Jurkat, Clone E6-1 (cell line): ENCODE measurements at regions not wholly inside any gene's neighbourhood (a gene's known extent, or its start where the extent isn't known, plus 50 kb on each side); places are given as distances from the start of the nearest gene placed in this dataset.
"Not testable (repeated sequence)": the region's sequence is repeated elsewhere in the genome, so short reads cannot be mapped to it uniquely, and the experiment has no call there.

ENCODE experiments used
- DNase-seq: peaks from one replicate; pipeline ENCODE4 v3.0.0-alpha.2; 2011; ENCODE audit warnings: low read depth, low spot score
- H3K4me3 ChIP-seq: 2 replicates; pipeline ENCODE4 v1.5.1; 2011; ENCODE audit warnings: mild to moderate bottlenecking, low read length, control low read depth, moderate library complexity

- H3K4me3 ChIP-seq: no peak overlapping the region
- no peak for DNase-seq
Measured at GRCh38 chr4:58465031-58465430, 1354.8 kb upstream of the IGFBP7 start.

- no peak overlapping the region for H3K4me3 ChIP-seq
Measured at GRCh38 chr4:58456727-58457384, 1346.7 kb upstream of the IGFBP7 start.

GRCh38 chr4:58453956-58454355 is 1343.8 kb upstream of the IGFBP7 start:
- H3K4me3 ChIP-seq: no peak overlapping the region
- DNase-seq: peak; percentile 23

More at GRCh38 chr4:58456727-58457384, 1346.7 kb upstream of the IGFBP7 start:
- no peak for DNase-seq

- no peak for DNase-seq
- no peak overlapping the region for H3K4me3 ChIP-seq
Measured at GRCh38 chr4:58451707-58452106, 1341.5 kb upstream of the IGFBP7 start.

GRCh38 chr4:58435871-58436270 is 1325.7 kb upstream of the IGFBP7 start:
- H3K4me3 ChIP-seq: no peak overlapping the region
- DNase-seq: no peak

GRCh38 chr4:58413849-58414248 is 1303.7 kb upstream of the IGFBP7 start:
- no peak for DNase-seq

GRCh38 chr4:58411904-58412303 is 1301.7 kb upstream of the IGFBP7 start:
- DNase-seq: no peak
- no peak overlapping the region for H3K4me3 ChIP-seq

More at GRCh38 chr4:58413849-58414248, 1303.7 kb upstream of the IGFBP7 start:
- H3K4me3 ChIP-seq: no peak overlapping the region

- no peak overlapping the region for H3K4me3 ChIP-seq
- no peak for DNase-seq
Measured at GRCh38 chr4:58406762-58407161, 1296.6 kb upstream of the IGFBP7 start.

GRCh38 chr4:58368221-58368620 is 1258.0 kb upstream of the IGFBP7 start:
- H3K4me3 ChIP-seq: no peak overlapping the region
- no peak for DNase-seq

- H3K4me3 ChIP-seq: no peak overlapping the region
- DNase-seq: no peak
Measured at GRCh38 chr4:58360354-58361133, 1250.4 kb upstream of the IGFBP7 start.

GRCh38 chr4:58359590-58359989 is 1249.4 kb upstream of the IGFBP7 start:
- DNase-seq: no peak
- H3K4me3 ChIP-seq: no peak overlapping the region

GRCh38 chr4:58357947-58358346 is 1247.8 kb upstream of the IGFBP7 start:
- DNase-seq: no peak
- no peak overlapping the region for H3K4me3 ChIP-seq

GRCh38 chr4:58325070-58325469 is 1214.9 kb upstream of the IGFBP7 start:
- no peak overlapping the region for H3K4me3 ChIP-seq
- DNase-seq: no peak

- no peak overlapping the region for H3K4me3 ChIP-seq
- no peak for DNase-seq
Measured at GRCh38 chr4:58313444-58313843, 1203.3 kb upstream of the IGFBP7 start.

GRCh38 chr4:58303456-58303855 is 1193.3 kb upstream of the IGFBP7 start:
- DNase-seq: no peak
- no peak overlapping the region for H3K4me3 ChIP-seq

GRCh38 chr4:58301376-58301999 is 1191.3 kb upstream of the IGFBP7 start:
- no peak for DNase-seq
- H3K4me3 ChIP-seq: no peak overlapping the region

GRCh38 chr4:58286335-58286734 is 1176.2 kb upstream of the IGFBP7 start:
- no peak for DNase-seq
- no peak overlapping the region for H3K4me3 ChIP-seq

GRCh38 chr4:58280928-58281327 is 1170.7 kb upstream of the IGFBP7 start:
- H3K4me3 ChIP-seq, DNase-seq: not testable (repeated sequence)

- no peak overlapping the region for H3K4me3 ChIP-seq
- DNase-seq: no peak
Measured at GRCh38 chr4:58275856-58276255, 1165.7 kb upstream of the IGFBP7 start.

- DNase-seq: peak; percentile 1
- no peak overlapping the region for H3K4me3 ChIP-seq
Measured at GRCh38 chr4:58274553-58274952, 1164.4 kb upstream of the IGFBP7 start.
